Ovary (tissue), 7 donors: ENCODE measurements at regions not wholly inside any gene's neighbourhood (a gene's known extent, or its start where the extent isn't known, plus 50 kb on each side); places are given as distances from the start of the nearest gene placed in this dataset.

ENCODE experiments used
- DNase-seq, 5 donors: peaks; one replicate each; pipeline ENCODE4 v3.0.0-alpha.2; 2019 to 2020
- H3K27ac ChIP-seq, 2 donors: fragments of 200-600 bp; one replicate each; pipeline versions ENCODE4 v1.5.1 to v1.8.0; 2019 to 2022
- H3K27me3 ChIP-seq: fragments of 200-600 bp; one replicate; pipeline ENCODE4 v1.8.0; 2022
- H3K36me3 ChIP-seq: fragments of 200-600 bp; sonication (generic); one replicate; pipeline ENCODE4 v1.5.1; 2019
- H3K4me1 ChIP-seq: one replicate; pipeline ENCODE4 v1.8.1; 2013; ENCODE audit warnings: mild to moderate bottlenecking, moderate library complexity; ENCODE audit not compliant: insufficient read depth
- H3K4me3 ChIP-seq: fragments of 200-600 bp; sonication (generic); one replicate; pipeline ENCODE4 v1.5.1; 2017
- H3K9me3 ChIP-seq, 2 donors: fragments of 200-600 bp in 1 of 2; sonication (generic) in 1 of 2; one replicate each; pipeline versions ENCODE4 v1.5.1 to v1.8.1; 2013 to 2019; ENCODE audit warnings: mild to moderate bottlenecking in 1 of 2, moderate library complexity in 1 of 2
- EP300 ChIP-seq: sonication (generic); formaldehyde crosslinking; IDR thresholded peaks from one replicate; pipeline ENCODE4 v1.6.1; 2017; ENCODE audit warnings: antibody characterized with exemption
- POLR2A ChIP-seq: fragments of 450-650 bp; IDR thresholded peaks from one replicate; pipeline ENCODE4 v1.6.1; 2017; ENCODE audit warnings: antibody characterized with exemption, mild to moderate bottlenecking, moderate library complexity
- WGBS, 3 donors: extraction: QIAGEN DNeasy Blood & Tissue Kit in 1 of 3; methylation state at CpG; one replicate each; pipeline versions ENCODE4 v1.1.5 to v1.1.7; 2013 to 2017; 5-methylcytosine and 5-hydroxymethylcytosine counted together
- intact Hi-C, 4 donors: fragments of 100-400 bp; cut with DNase I; formaldehyde crosslinking; loops; one replicate each; pipeline versions ENCODE4 v1.11.0 to v1.15.1; 2022 to 2023
- TF ChIP-seq, protein P1 (sequence below), 3 donors: fragments of 450-650 bp in 2 of 3; fragments of 200-600 bp in 1 of 3; IDR thresholded peaks; one replicate each; pipeline versions ENCODE4 v1.5.1 to v1.8.0; 2016 to 2022; ENCODE audit warnings: antibody characterized with exemption in 3 of 3, mild to moderate bottlenecking in 1 of 3
- donor health status: DM: no; HTN: no; CAD: no; lungs with moderate emphysema.
- donor health status: DM: no; HTN: no; CAD: no.
- donor health status: Bipolar disorder and iron deficiency.
- donor health status: DM: no; HTN: no; CAD: no.
- donor health status: DM: yes; HTN: yes; CAD: no.

DNA sequence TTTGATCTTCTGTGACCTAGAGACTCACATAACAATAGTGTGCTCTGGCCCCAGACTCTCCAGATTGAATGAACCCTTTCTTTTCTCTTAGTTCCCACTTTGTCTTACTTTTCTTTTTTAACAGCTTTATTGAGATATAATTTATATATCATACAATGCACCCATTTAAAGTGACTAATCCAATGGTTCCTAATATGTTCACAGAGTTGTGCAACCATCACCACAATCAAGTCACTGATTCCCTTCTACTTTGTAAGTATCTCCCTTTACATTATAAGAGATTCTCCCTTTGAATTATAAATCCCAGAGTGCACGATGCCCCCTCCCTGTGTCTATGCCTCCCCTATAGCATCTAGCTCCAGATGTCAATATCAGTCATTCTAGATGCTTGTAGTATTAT, 172.4 kb downstream of the HINT1 start:
- 0 to 43% (median 42%) methylated on average over 1 of the region's 1 CpG for WGBS, 3 donors
- Histone ChIP-seq H3K9me3 (no peaks in the 10 kb centered on the region), H3K4me3 (no peak overlapping the region), H3K27me3 (no peaks in the 10 kb centered on the region), H3K36me3 (no peaks in the 10 kb centered on the region), H3K27ac (no peak overlapping the region), H3K4me1 (no peaks in the 10 kb centered on the region)
- no peak for TF ChIP-seq EP300
- no peak for TF ChIP-seq POLR2A
- TF ChIP-seq, protein P1, sequence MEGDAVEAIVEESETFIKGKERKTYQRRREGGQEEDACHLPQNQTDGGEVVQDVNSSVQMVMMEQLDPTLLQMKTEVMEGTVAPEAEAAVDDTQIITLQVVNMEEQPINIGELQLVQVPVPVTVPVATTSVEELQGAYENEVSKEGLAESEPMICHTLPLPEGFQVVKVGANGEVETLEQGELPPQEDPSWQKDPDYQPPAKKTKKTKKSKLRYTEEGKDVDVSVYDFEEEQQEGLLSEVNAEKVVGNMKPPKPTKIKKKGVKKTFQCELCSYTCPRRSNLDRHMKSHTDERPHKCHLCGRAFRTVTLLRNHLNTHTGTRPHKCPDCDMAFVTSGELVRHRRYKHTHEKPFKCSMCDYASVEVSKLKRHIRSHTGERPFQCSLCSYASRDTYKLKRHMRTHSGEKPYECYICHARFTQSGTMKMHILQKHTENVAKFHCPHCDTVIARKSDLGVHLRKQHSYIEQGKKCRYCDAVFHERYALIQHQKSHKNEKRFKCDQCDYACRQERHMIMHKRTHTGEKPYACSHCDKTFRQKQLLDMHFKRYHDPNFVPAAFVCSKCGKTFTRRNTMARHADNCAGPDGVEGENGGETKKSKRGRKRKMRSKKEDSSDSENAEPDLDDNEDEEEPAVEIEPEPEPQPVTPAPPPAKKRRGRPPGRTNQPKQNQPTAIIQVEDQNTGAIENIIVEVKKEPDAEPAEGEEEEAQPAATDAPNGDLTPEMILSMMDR (IDR thresholded peaks at IDR 0.05): no peak
- no peak for DNase-seq
- intact Hi-C loops: no loop called here

DNA sequence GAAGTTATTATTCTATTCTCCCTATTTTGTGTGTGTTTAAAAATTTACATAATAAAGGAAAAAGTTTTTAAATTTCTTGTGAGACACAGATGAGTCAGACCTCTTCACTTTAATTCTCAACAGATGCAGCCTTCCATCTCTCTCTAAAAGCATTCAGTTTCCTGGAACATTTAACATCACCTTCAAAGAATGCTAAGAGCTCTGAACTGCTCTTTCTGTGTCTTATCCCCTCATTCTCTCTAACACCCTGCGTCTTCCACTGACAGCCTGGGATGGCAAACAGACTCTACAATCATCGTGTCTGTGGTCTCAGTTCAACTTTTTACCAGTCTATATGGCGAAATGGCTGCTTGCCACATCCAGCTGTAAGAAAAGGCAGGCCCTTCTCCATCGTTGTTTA, 173.0 kb downstream of the HINT1 start:
- H3K36me3 ChIP-seq: no peaks in the 10 kb centered on the region
- intact Hi-C loops: no loop called here
- TF ChIP-seq EP300 (no peak), POLR2A (no peak)
- TF ChIP-seq, protein P1 (IDR thresholded peaks at IDR 0.05): no peak
- H3K27ac ChIP-seq: no peak overlapping the region
- no peak overlapping the region for H3K4me3 ChIP-seq
- no peak for DNase-seq
- H3K4me1 ChIP-seq: no peaks in the 10 kb centered on the region
- 19 to 37% (median 31%) methylated on average over 4 of the region's 4 CpGs for WGBS, 3 donors
- H3K9me3 ChIP-seq: no peaks in the 10 kb centered on the region
- H3K27me3 ChIP-seq: no peaks in the 10 kb centered on the region

DNA sequence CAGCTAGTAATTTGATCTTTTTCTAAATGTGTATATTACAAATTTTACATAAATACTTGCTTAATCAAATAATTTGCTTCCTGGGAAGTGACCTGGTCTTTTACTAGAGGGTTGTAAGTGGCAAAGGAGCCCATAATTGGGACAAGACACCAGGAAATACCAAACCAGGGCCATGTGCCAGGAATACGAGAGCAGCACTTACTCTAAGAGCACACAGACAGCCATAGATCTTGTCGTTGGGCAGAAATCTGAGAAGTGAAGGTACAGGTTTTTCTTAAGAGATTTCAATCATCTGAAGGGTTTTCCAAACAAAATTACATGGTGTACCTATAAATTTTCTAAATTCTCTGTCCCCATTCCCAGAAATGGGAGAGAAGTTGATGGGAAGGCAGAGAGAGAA, 179.3 kb downstream of the HINT1 start:
- 59 to 70% (median 62%) methylated on average over 2 of the region's 2 CpGs for WGBS, 3 donors
- Histone ChIP-seq H3K9me3 (no peaks in the 10 kb centered on the region), H3K27me3 (no peaks in the 10 kb centered on the region), H3K36me3 (no peaks in the 10 kb centered on the region), H3K4me3 (no peak overlapping the region), H3K4me1 (no peaks in the 10 kb centered on the region), H3K27ac (no peak overlapping the region)
- DNase-seq: no peak
- intact Hi-C loops: no loop called here
- TF ChIP-seq, protein P1 (IDR thresholded peaks at IDR 0.05): no peak
- no peak for TF ChIP-seq EP300
- TF ChIP-seq POLR2A: no peak

DNA sequence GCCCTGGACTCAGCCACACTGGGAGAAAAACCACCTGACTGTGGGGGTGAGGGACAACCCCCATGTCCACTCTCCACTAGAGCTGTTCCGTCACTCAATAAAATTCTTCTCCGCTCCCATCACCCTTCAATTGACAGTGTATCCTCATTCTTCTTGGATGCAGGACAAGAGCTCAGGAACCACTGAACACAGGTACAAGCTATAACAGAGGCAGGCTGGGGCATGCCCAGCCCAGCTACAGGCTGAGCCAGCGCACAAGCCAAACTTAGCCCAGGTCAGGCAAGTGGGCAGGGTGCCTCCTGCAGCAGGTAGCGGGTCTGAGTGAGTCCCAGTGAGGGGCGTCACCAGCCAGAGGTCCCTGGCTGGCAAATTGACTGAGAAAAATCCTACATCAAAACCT, 183.4 kb downstream of the HINT1 start:
- no peak for TF ChIP-seq POLR2A
- no peak for DNase-seq

DNA sequence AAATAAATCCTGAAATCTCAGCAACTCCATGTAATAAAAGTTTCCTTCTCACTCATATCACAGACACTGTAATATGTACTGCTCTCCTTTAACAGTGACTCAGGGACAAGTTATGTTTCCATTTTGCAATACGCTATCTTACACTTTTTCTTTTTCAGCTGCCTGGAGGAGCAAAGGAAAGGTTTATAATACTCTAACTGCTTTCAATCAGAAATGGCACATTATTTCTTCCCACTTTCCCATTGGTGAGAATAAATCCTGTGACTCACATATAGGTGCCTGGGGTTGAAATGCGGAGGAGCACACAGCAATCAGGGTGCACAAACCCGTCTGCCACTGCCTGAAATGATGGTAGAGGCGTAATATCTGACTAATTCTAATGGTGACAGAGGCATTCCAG, 186.6 kb downstream of the HINT1 start:
- TF ChIP-seq EP300: no peak
- TF ChIP-seq POLR2A: no peak
- TF ChIP-seq, protein P1 (IDR thresholded peaks at IDR 0.05): no peak
- no peaks in the 10 kb centered on the region for H3K4me1 ChIP-seq
- no peaks in the 10 kb centered on the region for H3K27me3 ChIP-seq
- H3K27ac ChIP-seq: no peak overlapping the region
- intact Hi-C loops: no loop called here
- no peak overlapping the region for H3K4me3 ChIP-seq
- DNase-seq: no peak
- no peaks in the 10 kb centered on the region for H3K36me3 ChIP-seq
- 72 to 79% (median 72%) methylated on average over 4 of the region's 4 CpGs for WGBS, 3 donors
- H3K9me3 ChIP-seq: no peaks in the 10 kb centered on the region

More for the DNA sequence above, 183.4 kb downstream of the HINT1 start:
- Histone ChIP-seq H3K27ac (no peak overlapping the region), H3K4me1 (no peaks in the 10 kb centered on the region), H3K27me3 (no peaks in the 10 kb centered on the region), H3K9me3 (no peaks in the 10 kb centered on the region), H3K36me3 (no peaks in the 10 kb centered on the region), H3K4me3 (no peak overlapping the region)
- intact Hi-C loops: no loop called here
- 93 to 98% (median 94%) methylated on average over 5 of the region's 5 CpGs for WGBS, 3 donors
